K562 (cell line): ENCODE measurements at regions not wholly inside any gene's neighbourhood (a gene's known extent, or its start where the extent isn't known, plus 50 kb on each side); places are given as distances from the start of the nearest gene placed in this dataset.
A peak's percentile ranks its signal among the peaks of the same experiment; 100 is the strongest.

Experiments
- ATAC-seq: fragments of 200-7000 bp; cut with Tn5 transposase; 3 replicates; pipeline ENCODE4 v1.9.1; 2020; ENCODE audit warnings: moderate library complexity
- BruUV-seq: library from RNA; stranded (reverse); fragments of 400-500 nt; replicated peaks from 2 replicates; lab custom pipeline; 2021; lab: Mats Ljungman, UMichigan
- CTCF ChIA-PET: fragments of 300-600 bp; formaldehyde crosslinking; extraction: SDS; loops from one replicate; lab custom pipeline; 2021; ENCODE audit warnings: low intra/inter-chr PET ratio; lab: Yijun Ruan, JAX
- POLR2A ChIA-PET: fragments of 300-600, 350-650 bp; sonication (Branson Sonifier 250); formaldehyde crosslinking; extraction: SDS; loops from one replicate; lab custom pipeline; 2021; ENCODE audit warnings: antibody characterized with exemption, inconsistent platforms; lab: Yijun Ruan, JAX
- DNase-seq, 4 experiments: peaks; one replicate each; pipeline versions ENCODE4 v3.0.0 to v3.0.0-alpha.2; 2011 to 2018; ENCODE audit warnings: low spot score in 3 of 4, mixed read lengths in 3 of 4; ENCODE audit errors: extremely low read depth in 1 of 4
- FAIRE-seq: peaks from 2 replicates; lab custom pipeline; 2011; peaks lifted over from hg19 to GRCh38; lab: Jason Lieb, UNC
- H2AFZ ChIP-seq: 2 replicates; pipeline ENCODE4 v1.6.0; 2011; ENCODE audit warnings: low read depth, low read length, control low read depth, inconsistent platforms
- H3K27ac ChIP-seq: fragments of 200-600 bp; 3 replicates; pipeline ENCODE4 v1.8.0; 2011; ENCODE audit warnings: low read depth, mild to moderate bottlenecking, control low read depth, inconsistent platforms, low read length, moderate library complexity, mixed read lengths; ENCODE audit errors: extremely low read depth
- H3K27me3 ChIP-seq, 2 experiments: fragments of 300-600 bp in 1 of 2; 2 replicates in 1 of 2; 3 replicates in 1 of 2; pipeline versions ENCODE4 v1.6.0 to v1.8.0; 2011; ENCODE audit warnings: inconsistent platforms in 2 of 2, low read length in 2 of 2, mild to moderate bottlenecking in 1 of 2, mixed read lengths in 1 of 2, moderate library complexity in 1 of 2; ENCODE audit not compliant: control insufficient read depth in 2 of 2, insufficient read depth in 2 of 2
- H3K36me3 ChIP-seq: fragments of 300-600 bp; 3 replicates; pipeline ENCODE4 v1.8.0; 2011; ENCODE audit warnings: mild to moderate bottlenecking, low read length, inconsistent platforms; ENCODE audit not compliant: control insufficient read depth, insufficient read depth
- H3K4me1 ChIP-seq, 2 experiments: fragments of 200-600 bp in 1 of 2; replicated peaks in 1 of 2; 2 replicates in 1 of 2; 3 replicates in 1 of 2; pipeline versions ENCODE4 v1.5.1 to v1.8.0; 2011; ENCODE audit warnings: inconsistent platforms in 2 of 2, low read length in 2 of 2, mild to moderate bottlenecking in 1 of 2, mixed read lengths in 1 of 2, moderate library complexity in 1 of 2; ENCODE audit not compliant: control insufficient read depth in 2 of 2, insufficient read depth in 2 of 2
- H3K4me2 ChIP-seq: 2 replicates; pipeline ENCODE4 v1.6.1; 2011; ENCODE audit warnings: low read length, control low read depth, inconsistent platforms, mixed read lengths; ENCODE audit not compliant: insufficient read depth
- H3K4me3 ChIP-seq: fragments of 200-600 bp; sonication (generic), shearing (Covaris generic); 2 replicates; pipeline ENCODE4 v1.5.1; 2016; ENCODE audit warnings: control low read depth, inconsistent platforms
- H3K79me2 ChIP-seq: fragments of 200-600 bp; 3 replicates; pipeline ENCODE4 v1.8.0; 2011; ENCODE audit warnings: low read length, inconsistent platforms; ENCODE audit not compliant: control insufficient read depth, insufficient read depth
- H3K9ac ChIP-seq, 2 experiments: 2 replicates each; pipeline versions ENCODE4 v1.6.0 to v1.6.1; 2011; ENCODE audit warnings: low read depth in 2 of 2, low read length in 2 of 2, control low read depth in 1 of 2, inconsistent platforms in 1 of 2, mild to moderate bottlenecking in 1 of 2, mixed read lengths in 1 of 2; ENCODE audit not compliant: insufficient read depth in 1 of 2
- H3K9me1 ChIP-seq: one replicate; pipeline ENCODE4 v1.6.0; 2011; ENCODE audit warnings: inconsistent platforms, mild to moderate bottlenecking, low read length, moderate library complexity; ENCODE audit not compliant: control insufficient read depth, insufficient read depth
- H3K9me3 ChIP-seq: replicated peaks from 2 replicates; pipeline ENCODE4 v1.5.1; 2011; ENCODE audit warnings: low read depth, low read length, inconsistent platforms; ENCODE audit not compliant: control insufficient read depth, insufficient read depth
- H4K20me1 ChIP-seq: replicated peaks from 2 replicates; pipeline ENCODE4 v1.6.1; 2011; ENCODE audit warnings: low read length, inconsistent platforms, mixed read lengths; ENCODE audit not compliant: control insufficient read depth, insufficient read depth
- AFF4 ChIP-seq: sonication (generic); formaldehyde crosslinking; IDR thresholded peaks from 2 replicates; pipeline ENCODE4 v1.8.0; 2023; ENCODE audit warnings: mild to moderate bottlenecking, missing genetic modification reagents
- ATF7 ChIP-seq: fragments of 450-650 bp; IDR thresholded peaks from 2 replicates; pipeline ENCODE4 v1.7.1; 2014; ENCODE audit warnings: mild to moderate bottlenecking, moderate library complexity
- CBFA2T3 ChIP-seq: fragments of 450-650 bp; IDR thresholded peaks from 2 replicates; pipeline ENCODE4 v1.6.1; 2017
- E2F8 ChIP-seq: fragments of 450-650 bp; IDR thresholded peaks from 2 replicates; pipeline ENCODE4 v1.7.1; 2018; ENCODE audit warnings: mild to moderate bottlenecking, low read depth; ENCODE audit not compliant: partially characterized antibody
- HIVEP1 ChIP-seq: fragments of 250-450 bp; sonication (Bioruptor Pico); IDR thresholded peaks from 2 replicates; pipeline ENCODE4 v1.4.0; 2020; ENCODE audit warnings: mild to moderate bottlenecking
- POLR2G ChIP-seq: fragments of 200-400 bp; formaldehyde crosslinking; IDR thresholded peaks from 2 replicates; pipeline ENCODE4 v1.6.1; 2017; ENCODE audit warnings: low read depth, mild to moderate bottlenecking, antibody characterized with exemption, low read length, moderate library complexity
- PTRF ChIP-seq: fragments of 450-650 bp; IDR thresholded peaks from 2 replicates; pipeline ENCODE4 v1.6.1; 2016; ENCODE audit warnings: mild to moderate bottlenecking, missing genetic modification characterization, missing compliant biosample characterization
- SNAPC5 ChIP-seq: fragments of 250-450 bp; sonication (Bioruptor Pico); IDR thresholded peaks from 2 replicates; pipeline ENCODE4 v1.8.0; 2021; ENCODE audit warnings: moderate library complexity, mild to moderate bottlenecking, inconsistent platforms
- TARDBP ChIP-seq: fragments of 450-650 bp; IDR thresholded peaks from 2 replicates; pipeline ENCODE4 v1.6.1; 2016
- USF1 ChIP-seq: sonication (generic); formaldehyde crosslinking; IDR thresholded peaks from 2 replicates; pipeline ENCODE4 v1.9.0; 2022; ENCODE audit warnings: mild to moderate bottlenecking, missing genetic modification reagents
- YBX1 ChIP-seq: fragments of 450-650 bp; IDR thresholded peaks from 2 replicates; pipeline ENCODE4 v1.7.1; 2016; ENCODE audit warnings: mild to moderate bottlenecking
- ZBTB43 ChIP-seq: sonication (generic); formaldehyde crosslinking; IDR thresholded peaks from 2 replicates; pipeline ENCODE4 v1.8.0; 2023; ENCODE audit warnings: mild to moderate bottlenecking, missing genetic modification reagents
- ZFP36 ChIP-seq: fragments of 150-350 bp; IDR thresholded peaks from 2 replicates; pipeline ENCODE4 v1.6.1; 2018; ENCODE audit warnings: low read length, low read depth; ENCODE audit not compliant: partially characterized antibody
- ZNF77 ChIP-seq: fragments of 250-450 bp; sonication (Bioruptor Pico); IDR thresholded peaks from 2 replicates; pipeline ENCODE4 v1.5.0; 2020
- WGBS: fragments of 100-300 bp; shearing (Covaris generic); methylation state at CpG from one replicate; pipeline ENCODE4 v1.1.6; 2016; ENCODE audit warnings: low coverage, mixed read lengths; ENCODE audit not compliant: insufficient coverage; ENCODE audit errors: missing lambda C conversion rate; 5-methylcytosine and 5-hydroxymethylcytosine counted together
- in situ Hi-C: fragments of 300-500 bp; cut with MboI; formaldehyde crosslinking; loops from 4 replicates; pipeline ENCODE4 v1.15.0; 2018; ENCODE audit warnings: inconsistent platforms, mixed read lengths
- intact Hi-C: fragments of 100-400 bp; cut with micrococcal nuclease; formaldehyde crosslinking; loops from 2 replicates; pipeline ENCODE4 v1.14.2; 2022

- BruUV-seq, result no TSS peak
- Histone ChIP-seq H3K27ac (no peak overlapping the region), H3K27me3 (no peaks in the 10 kb centered on the region), H3K36me3 (no peaks in the 10 kb centered on the region), H2AFZ (no peak overlapping the region), H3K4me2 (no peak overlapping the region), H3K9ac (no peak overlapping the region), H3K4me3 (no peak overlapping the region), H3K4me1 (no peaks in the 10 kb centered on the region), H3K9me3 (no peaks in the 10 kb centered on the region), H3K9me1 (no peaks in the 10 kb centered on the region), H4K20me1 (no peaks in the 10 kb centered on the region), H3K79me2 (no peaks in the 10 kb centered on the region)
- ChIA-PET POLR2A (interaction anchor here (0.6 to 1.4 kb wide), 2 partner anchors 22 to 203 kb away, joined by 3 read pairs; no protein-coding TSS in a partner anchor), CTCF (interaction anchor here (0.6 to 2.1 kb wide), 2 partner anchors 205 to 1840 kb away, joined by 3 to 9 read pairs; no protein-coding TSS in a partner anchor)
- in situ Hi-C loops, result loop anchor here (10.0 kb wide), 1 partner anchor 292 kb away; no protein-coding TSS in a partner anchor
- intact Hi-C loops, result loop anchor here (1.0 to 5.0 kb wide), 5 partner anchors 95 to 380 kb away; partner anchors contain the start of gene ATXN7L3B
- FAIRE-seq, result peak; percentile 84
- peak; percentile 99 for ATAC-seq
- DNase-seq, result peak in 3 of 4 experiments; percentile 6 to 55 (median 39)
- 6% methylated on average over 2 of the region's 2 CpGs for WGBS
- TF ChIP-seq ZFP36 (no peak), ZNF77 (no peak), USF1 (no peak), POLR2G (no peak), ZBTB43 (CRISPR knock-in tag) (no peak), TARDBP (no peak), CBFA2T3 (no peak), HIVEP1 (no peak), AFF4 (CRISPR knock-in tag) (no peak), SNAPC5 (CRISPR knock-in tag) (no peak), E2F8 (no peak), PTRF (no peak), YBX1 (no peak), ATF7 (no peak)
Observed at GRCh38 chr12:74317078-74317601, 220.5 kb upstream of the ATXN7L3B start.
